BJ (cell line): ENCODE measurements at regions not wholly inside any gene's neighbourhood (a gene's known extent, or its start where the extent isn't known, plus 50 kb on each side); places are given as distances from the start of the nearest gene placed in this dataset.

Source experiments
- CTCF ChIA-PET: fragments of 350-600 bp; formaldehyde crosslinking; extraction: SDS; loops from one replicate; lab custom pipeline; 2021; ENCODE audit warnings: antibody characterized with exemption, inconsistent platforms; lab: Yijun Ruan, JAX
- POLR2A ChIA-PET: fragments of 300-600 bp; sonication (Branson Sonifier 250); formaldehyde crosslinking; extraction: SDS; loops from one replicate; lab custom pipeline; 2021; ENCODE audit warnings: antibody characterized with exemption; lab: Charles Lee
- DNase-seq: peaks from one replicate; pipeline ENCODE4 v3.0.0-alpha.2; 2011; ENCODE audit warnings: low read depth
- H3K27me3 ChIP-seq: 2 replicates; pipeline ENCODE4 v1.6.0; 2011; ENCODE audit warnings: low read length; ENCODE audit not compliant: control insufficient read depth, insufficient read depth
- H3K36me3 ChIP-seq: 2 replicates; pipeline ENCODE4 v1.5.1; 2011; ENCODE audit warnings: low read length; ENCODE audit not compliant: control insufficient read depth, insufficient read depth
- H3K4me3 ChIP-seq: 2 replicates; pipeline ENCODE4 v1.5.1; 2011; ENCODE audit warnings: low read depth, mild to moderate bottlenecking, control low read depth, low read length
- CTCF ChIP-seq: IDR thresholded peaks from 2 replicates; pipeline ENCODE4 v1.5.1; 2011; ENCODE audit warnings: low read depth, mild to moderate bottlenecking, control low read depth, inconsistent platforms, low read length, moderate library complexity; ENCODE audit not compliant: insufficient read depth

- Histone ChIP-seq H3K27me3 (no peaks in the 10 kb centered on the region), H3K36me3 (no peaks in the 10 kb centered on the region), H3K4me3 (no peak overlapping the region)
- CTCF ChIA-PET = no interaction called here
- TF ChIP-seq CTCF = no peak
- peak; percentile 8 for DNase-seq
- POLR2A ChIA-PET = no interaction called here
Observed at GRCh38 chr13:64753233-64754000, 2476.7 kb downstream of the PCDH9 start.

GRCh38 chr13:64749301-64749700, 2480.8 kb downstream of the PCDH9 start:
- ChIA-PET POLR2A (no interaction called here), CTCF (no interaction called here)
- no peak for TF ChIP-seq CTCF
- no peak for DNase-seq
- Histone ChIP-seq H3K4me3 (no peak overlapping the region), H3K27me3 (no peaks in the 10 kb centered on the region), H3K36me3 (no peaks in the 10 kb centered on the region)

GRCh38 chr13:64746845-64747244, 2483.3 kb downstream of the PCDH9 start:
- TF ChIP-seq CTCF = no peak
- Histone ChIP-seq H3K27me3 (no peaks in the 10 kb centered on the region), H3K4me3 (no peak overlapping the region), H3K36me3 (no peaks in the 10 kb centered on the region)
- DNase-seq = no peak
- POLR2A ChIA-PET = no interaction called here
- CTCF ChIA-PET = interaction anchor here (0.6 kb wide), 1 partner anchor 45 kb away, joined by 3 read pairs; no protein-coding TSS in a partner anchor

GRCh38 chr13:64740493-64740892, 2489.6 kb downstream of the PCDH9 start:
- CTCF ChIA-PET = no interaction called here
- TF ChIP-seq CTCF = no peak
- POLR2A ChIA-PET = no interaction called here
- Histone ChIP-seq H3K36me3 (no peaks in the 10 kb centered on the region), H3K4me3 (no peak overlapping the region), H3K27me3 (no peaks in the 10 kb centered on the region)
- DNase-seq = no peak

- TF ChIP-seq CTCF = no peak
- no peak for DNase-seq
- ChIA-PET POLR2A (no interaction called here), CTCF (no interaction called here)
- no peaks in the 10 kb centered on the region for H3K36me3 ChIP-seq
- H3K27me3 ChIP-seq = no peaks in the 10 kb centered on the region
- no peak overlapping the region for H3K4me3 ChIP-seq
Observed at GRCh38 chr13:64725492-64725891, 2504.6 kb downstream of the PCDH9 start.
